H9 (cell line): ENCODE measurements at regions not wholly inside any gene's neighbourhood (a gene's known extent, or its start where the extent isn't known, plus 50 kb on each side); places are given as distances from the start of the nearest gene placed in this dataset.

Source experiments
- DNase-seq: peaks from one replicate; pipeline ENCODE4 v3.0.0-alpha.2; 2017
- H2AFZ ChIP-seq: one replicate; pipeline ENCODE4 v1.6.1; 2013; ENCODE audit warnings: mild to moderate bottlenecking, low read length, control low read depth, moderate library complexity
- H2AK5ac ChIP-seq: 2 replicates; pipeline ENCODE4 v1.6.1; 2013; ENCODE audit warnings: low read length, control low read depth, mixed read lengths; ENCODE audit not compliant: insufficient read length
- H2BK120ac ChIP-seq: one replicate; pipeline ENCODE4 v1.6.1; 2013; ENCODE audit warnings: low read depth, mild to moderate bottlenecking, low read length, control low read depth, inconsistent platforms; ENCODE audit not compliant: poor library complexity, severe bottlenecking
- H2BK12ac ChIP-seq: 2 replicates; pipeline ENCODE4 v1.6.1; 2013; ENCODE audit warnings: low read length, control low read depth, mixed read lengths, low read depth; ENCODE audit not compliant: insufficient read length
- H2BK15ac ChIP-seq: 2 replicates; pipeline ENCODE4 v1.6.1; 2013; ENCODE audit warnings: low read depth, low read length, control low read depth
- H2BK20ac ChIP-seq: one replicate; pipeline ENCODE4 v1.6.1; 2013; ENCODE audit warnings: low read depth, mild to moderate bottlenecking, low read length, control low read depth, inconsistent platforms; ENCODE audit not compliant: poor library complexity, severe bottlenecking
- H2BK5ac ChIP-seq: 2 replicates; pipeline ENCODE4 v1.6.1; 2013; ENCODE audit warnings: low read length, control low read depth, mixed read lengths; ENCODE audit not compliant: insufficient read length
- H3K14ac ChIP-seq: 2 replicates; pipeline ENCODE4 v1.6.1; 2013; ENCODE audit warnings: low read length, control low read depth; ENCODE audit not compliant: insufficient read depth
- H3K18ac ChIP-seq: 2 replicates; pipeline ENCODE4 v1.6.1; 2013; ENCODE audit warnings: low read depth, mild to moderate bottlenecking, mixed read lengths, low read length, control low read depth; ENCODE audit not compliant: insufficient read length
- H3K23ac ChIP-seq: 2 replicates; pipeline ENCODE4 v1.6.1; 2013; ENCODE audit warnings: low read length, control low read depth, mixed read lengths, low read depth; ENCODE audit not compliant: insufficient read length
- H3K23me2 ChIP-seq: 2 replicates; pipeline ENCODE4 v1.6.1; 2013; ENCODE audit warnings: low read depth, mild to moderate bottlenecking, mixed read lengths, low read length, control low read depth; ENCODE audit not compliant: insufficient read length, poor library complexity, severe bottlenecking
- H3K27ac ChIP-seq: 2 replicates; pipeline ENCODE4 v1.5.1; 2013; ENCODE audit warnings: low read length, control low read depth, mixed read lengths, low read depth; ENCODE audit not compliant: insufficient read length
- H3K27me3 ChIP-seq: 2 replicates; pipeline ENCODE4 v1.6.1; 2013; ENCODE audit warnings: low read length, control low read depth, inconsistent platforms; ENCODE audit not compliant: insufficient read depth
- H3K4ac ChIP-seq: 2 replicates; pipeline ENCODE4 v1.6.1; 2013; ENCODE audit warnings: low read depth, mild to moderate bottlenecking, control low read depth, inconsistent platforms, low read length, moderate library complexity
- H3K4me1 ChIP-seq: 2 replicates; pipeline ENCODE4 v1.6.1; 2013; ENCODE audit warnings: low read length, control low read depth, inconsistent platforms; ENCODE audit not compliant: insufficient read depth
- H3K4me2 ChIP-seq: 2 replicates; pipeline ENCODE4 v1.6.1; 2013; ENCODE audit warnings: low read length, control low read depth, mixed read lengths; ENCODE audit not compliant: insufficient read length, insufficient read depth
- H3K56ac ChIP-seq: 2 replicates; pipeline ENCODE4 v1.6.1; 2013; ENCODE audit warnings: low read depth, mild to moderate bottlenecking, mixed read lengths, low read length, control low read depth; ENCODE audit not compliant: insufficient read length
- H3K79me1 ChIP-seq: 2 replicates; pipeline ENCODE4 v1.6.1; 2013; ENCODE audit warnings: low read depth, mild to moderate bottlenecking, moderate library complexity, low read length, control low read depth, inconsistent platforms; ENCODE audit not compliant: insufficient read depth, poor library complexity, severe bottlenecking
- H3K79me2 ChIP-seq: 2 replicates; pipeline ENCODE4 v1.6.1; 2013; ENCODE audit warnings: low read length, control low read depth, inconsistent platforms; ENCODE audit not compliant: insufficient read depth
- H3K9ac ChIP-seq: 2 replicates; pipeline ENCODE4 v1.6.1; 2013; ENCODE audit warnings: low read length, control low read depth, mixed read lengths; ENCODE audit not compliant: insufficient read length; ENCODE audit errors: extremely low read depth
- H3K9me3 ChIP-seq: one replicate; pipeline ENCODE4 v1.6.1; 2013; ENCODE audit warnings: low read depth, low read length, inconsistent platforms; ENCODE audit not compliant: control insufficient read depth
- H3T11ph ChIP-seq: one replicate; pipeline ENCODE4 v1.6.1; 2013; ENCODE audit warnings: mild to moderate bottlenecking, low read length, control low read depth, inconsistent platforms
- H4K20me1 ChIP-seq: one replicate; pipeline ENCODE4 v1.6.1; 2013; ENCODE audit not compliant: control insufficient read depth, insufficient read length, insufficient read depth
- H4K5ac ChIP-seq: 2 replicates; pipeline ENCODE4 v1.6.1; 2013; ENCODE audit warnings: low read depth, mild to moderate bottlenecking, mixed read lengths, low read length, control low read depth; ENCODE audit not compliant: insufficient read length
- H4K8ac ChIP-seq: replicated peaks from 2 replicates; pipeline ENCODE4 v1.6.1; 2013; ENCODE audit warnings: low read length, control low read depth, mixed read lengths, low read depth; ENCODE audit not compliant: insufficient read length
- H4K91ac ChIP-seq: 2 replicates; pipeline ENCODE4 v1.6.1; 2013; ENCODE audit warnings: low read depth, mild to moderate bottlenecking, moderate library complexity, mixed read lengths, low read length, control low read depth; ENCODE audit not compliant: insufficient read length
- H3K27ac Mint-ChIP-seq, 3 experiments: 2 replicates in 2 of 3; 3 replicates in 1 of 3; pipeline ENCODE4 v1.8.0; 2020 to 2021; ENCODE audit warnings: mixed read lengths in 3 of 3, mild to moderate bottlenecking in 1 of 3, moderate library complexity in 1 of 3
- H3K27me3 Mint-ChIP-seq: 2 replicates; pipeline ENCODE4 v1.8.0; 2021; ENCODE audit warnings: low read depth, mild to moderate bottlenecking, moderate library complexity, mixed read lengths
- H3K36me3 Mint-ChIP-seq, 3 experiments: 2 replicates in 2 of 3; 3 replicates in 1 of 3; pipeline ENCODE4 v1.8.0; 2020 to 2021; ENCODE audit warnings: low read depth in 3 of 3, mixed read lengths in 3 of 3; ENCODE audit not compliant: insufficient read depth in 1 of 3
- H3K4me1 Mint-ChIP-seq, 2 experiments: 2 replicates each; pipeline ENCODE4 v1.8.0; 2020; ENCODE audit warnings: mixed read lengths in 2 of 2
- H3K4me3 Mint-ChIP-seq, 2 experiments: 2 replicates in 1 of 2; 3 replicates in 1 of 2; pipeline ENCODE4 v1.8.0; 2020 to 2021; ENCODE audit warnings: mild to moderate bottlenecking in 2 of 2, mixed read lengths in 2 of 2, moderate library complexity in 1 of 2
- H3K9me3 Mint-ChIP-seq, 2 experiments: 2 replicates in 1 of 2; 3 replicates in 1 of 2; pipeline ENCODE4 v1.8.0; 2020; ENCODE audit warnings: mild to moderate bottlenecking in 2 of 2, mixed read lengths in 2 of 2, moderate library complexity in 1 of 2
- WGBS: extraction: QIAGEN DNeasy Blood & Tissue Kit; methylation state at CpG from one replicate; pipeline ENCODE4 v1.1.7; 2013; ENCODE audit warnings: missing lambda C conversion rate, low lambda C conversion rate, mixed read lengths; ENCODE audit not compliant: insufficient read length; ENCODE audit errors: extremely low coverage; 5-methylcytosine and 5-hydroxymethylcytosine counted together
- TF ChIP-seq, protein P1 (sequence below): fragments of 200-600 bp; sonication (generic); conservative IDR thresholded peaks from 3 replicates; pipeline ENCODE4 v1.8.0; 2021; ENCODE audit warnings: antibody characterized with exemption, mild to moderate bottlenecking

DNA sequence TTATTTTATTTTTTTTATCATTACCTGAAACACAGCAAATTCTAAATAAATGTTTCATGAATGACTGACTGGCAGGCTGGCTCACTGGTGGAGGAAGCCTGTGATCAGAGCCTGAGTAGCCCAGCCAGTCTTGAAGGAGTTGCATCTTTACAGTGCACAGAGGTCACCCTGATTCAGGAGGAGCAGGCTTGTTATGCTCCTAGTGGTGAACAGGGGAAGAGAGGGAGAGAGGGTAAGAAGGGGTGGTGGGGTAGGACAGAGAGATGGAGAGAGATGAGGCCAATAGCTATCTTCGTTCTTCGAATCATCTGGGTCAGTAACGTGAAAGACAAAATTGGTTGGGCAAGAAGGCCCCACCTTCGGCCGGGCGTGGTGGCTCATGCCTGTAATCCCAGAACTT lies 202.6 kb upstream of the MCTP2 start:
- Histone ChIP-seq H3K9me3 (no peaks in the 10 kb centered on the region), H3K27ac (no peak overlapping the region), H3K4ac (no peak overlapping the region), H4K5ac (no peak overlapping the region), H2AFZ (no peak overlapping the region), H3K56ac (no peak overlapping the region), H4K20me1 (no peaks in the 10 kb centered on the region), H3K79me2 (no peaks in the 10 kb centered on the region), H3K79me1 (no peaks in the 10 kb centered on the region), H3K4me2 (no peak overlapping the region), H2AK5ac (no peak overlapping the region), H2BK20ac (no peak overlapping the region), H3K9ac (no peak overlapping the region), H4K91ac (no peak overlapping the region), H3K23ac (no peak overlapping the region), H4K8ac (no peak overlapping the region), H3T11ph (no peak overlapping the region), H2BK120ac (no peak overlapping the region), H3K4me1 (no peaks in the 10 kb centered on the region), H3K14ac (no peak overlapping the region), H2BK5ac (no peak overlapping the region), H3K23me2 (no peaks in the 10 kb centered on the region), H2BK12ac (no peak overlapping the region), H2BK15ac (no peak overlapping the region), H3K27me3 (no peaks in the 10 kb centered on the region), H3K18ac (no peak overlapping the region)
- no peak overlapping the region for H3K4me3 Mint-ChIP-seq
- TF ChIP-seq, protein P1, sequence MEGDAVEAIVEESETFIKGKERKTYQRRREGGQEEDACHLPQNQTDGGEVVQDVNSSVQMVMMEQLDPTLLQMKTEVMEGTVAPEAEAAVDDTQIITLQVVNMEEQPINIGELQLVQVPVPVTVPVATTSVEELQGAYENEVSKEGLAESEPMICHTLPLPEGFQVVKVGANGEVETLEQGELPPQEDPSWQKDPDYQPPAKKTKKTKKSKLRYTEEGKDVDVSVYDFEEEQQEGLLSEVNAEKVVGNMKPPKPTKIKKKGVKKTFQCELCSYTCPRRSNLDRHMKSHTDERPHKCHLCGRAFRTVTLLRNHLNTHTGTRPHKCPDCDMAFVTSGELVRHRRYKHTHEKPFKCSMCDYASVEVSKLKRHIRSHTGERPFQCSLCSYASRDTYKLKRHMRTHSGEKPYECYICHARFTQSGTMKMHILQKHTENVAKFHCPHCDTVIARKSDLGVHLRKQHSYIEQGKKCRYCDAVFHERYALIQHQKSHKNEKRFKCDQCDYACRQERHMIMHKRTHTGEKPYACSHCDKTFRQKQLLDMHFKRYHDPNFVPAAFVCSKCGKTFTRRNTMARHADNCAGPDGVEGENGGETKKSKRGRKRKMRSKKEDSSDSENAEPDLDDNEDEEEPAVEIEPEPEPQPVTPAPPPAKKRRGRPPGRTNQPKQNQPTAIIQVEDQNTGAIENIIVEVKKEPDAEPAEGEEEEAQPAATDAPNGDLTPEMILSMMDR, result peak; percentile 40
- no peaks in the 10 kb centered on the region for H3K9me3 Mint-ChIP-seq
- H3K27me3 Mint-ChIP-seq, result no peaks in the 10 kb centered on the region; the same call in 1 of the 2 replicates
- H3K36me3 Mint-ChIP-seq, result no peaks in the 10 kb centered on the region
- WGBS, result no CpG with 5 or more reads among the region's 6 CpGs
- no peak for DNase-seq
- no peak overlapping the region for H3K27ac Mint-ChIP-seq
- no peaks in the 10 kb centered on the region for H3K4me1 Mint-ChIP-seq
